NT2/D1 (cell line): ENCODE measurements at regions not wholly inside any gene's neighbourhood (a gene's known extent, or its start where the extent isn't known, plus 50 kb on each side); places are given as distances from the start of the nearest gene placed in this dataset.

Experiments used
- SUZ12 ChIP-seq: IDR thresholded peaks from 2 replicates; pipeline ENCODE4 v1.6.1; 2011; ENCODE audit not compliant: insufficient read length, insufficient read depth; ENCODE audit errors: extremely low read depth
- YY1 ChIP-seq: IDR thresholded peaks from 2 replicates; pipeline ENCODE4 v1.6.1; 2011; ENCODE audit not compliant: insufficient read length, insufficient read depth
- ZNF274 ChIP-seq: IDR thresholded peaks from 2 replicates; pipeline ENCODE4 v1.6.1; 2011; ENCODE audit warnings: mild to moderate bottlenecking, low read depth, low read length

GRCh38 chr9:117548556-117548955, 133.7 kb upstream of the ASTN2 start:
- no peak for TF ChIP-seq ZNF274
- no peak for TF ChIP-seq SUZ12
- no peak for TF ChIP-seq YY1
